CD14-positive monocyte (primary cell): ENCODE measurements at regions not wholly inside any gene's neighbourhood (a gene's known extent, or its start where the extent isn't known, plus 50 kb on each side); places are given as distances from the start of the nearest gene placed in this dataset.
"Not testable (repeated sequence)": the region's sequence is repeated elsewhere in the genome, so short reads cannot be mapped to it uniquely, and the experiment has no call there.

ENCODE experiments used
- DNase-seq, 3 donors: peaks; one replicate each; pipeline ENCODE4 v3.0.0-alpha.2; 2011 to 2022
- H2AFZ ChIP-seq: 2 replicates; pipeline ENCODE4 v1.6.0; 2012; ENCODE audit warnings: mild to moderate bottlenecking, low read depth, low read length, inconsistent platforms; ENCODE audit not compliant: insufficient read depth, poor library complexity, severe bottlenecking
- H3K27ac ChIP-seq, 2 donors: 1 replicate in 1 of 2; 2 replicates in 1 of 2; pipeline ENCODE4 v1.5.1; 2012 to 2013; ENCODE audit warnings: low read length in 2 of 2, control low read depth in 1 of 2, inconsistent platforms in 1 of 2, low read depth in 1 of 2, mild to moderate bottlenecking in 1 of 2
- H3K27me3 ChIP-seq, 2 donors: one replicate each; pipeline versions ENCODE4 v1.6.0 to v1.6.1; 2011 to 2013; ENCODE audit warnings: low read length in 2 of 2; ENCODE audit not compliant: control insufficient read depth in 2 of 2, insufficient read depth in 2 of 2
- H3K36me3 ChIP-seq, 2 donors: replicated peaks in 1 of 2; 1 replicate in 1 of 2; 2 replicates in 1 of 2; pipeline versions ENCODE4 v1.5.1 to v1.6.1; 2012 to 2013; ENCODE audit warnings: low read length in 2 of 2, control low read depth in 1 of 2, inconsistent platforms in 1 of 2, mild to moderate bottlenecking in 1 of 2; ENCODE audit not compliant: insufficient read depth in 2 of 2, control insufficient read depth in 1 of 2
- H3K4me1 ChIP-seq, 2 donors: 1 replicate in 1 of 2; 2 replicates in 1 of 2; pipeline versions ENCODE4 v1.5.1 to v1.6.1; 2012 to 2013; ENCODE audit warnings: low read length in 2 of 2, control low read depth in 1 of 2, inconsistent platforms in 1 of 2, mild to moderate bottlenecking in 1 of 2, moderate library complexity in 1 of 2; ENCODE audit not compliant: insufficient read depth in 2 of 2, control insufficient read depth in 1 of 2
- H3K4me2 ChIP-seq: replicated peaks from 2 replicates; pipeline ENCODE3; 2012; ENCODE audit warnings: low read length, moderate library complexity, mild to moderate bottlenecking; ENCODE audit not compliant: poor library complexity, severe bottlenecking; ENCODE audit errors: extremely low read depth
- H3K4me3 ChIP-seq, 3 experiments: fragments of 200-600 bp in 1 of 3; sonication (generic) in 1 of 3; replicated peaks in 1 of 3; 1 replicate in 2 of 3; 2 replicates in 1 of 3; pipeline ENCODE4 v1.5.1; 2011 to 2013; ENCODE audit warnings: low read length in 3 of 3, mild to moderate bottlenecking in 3 of 3, control low read depth in 2 of 3, low read depth in 2 of 3, inconsistent platforms in 1 of 3, moderate library complexity in 1 of 3
- H3K79me2 ChIP-seq: 2 replicates; pipeline ENCODE4 v1.6.0; 2012; ENCODE audit warnings: mild to moderate bottlenecking, control low read depth, inconsistent platforms, low read length, moderate library complexity; ENCODE audit not compliant: insufficient read depth
- H3K9ac ChIP-seq: 2 replicates; pipeline ENCODE4 v1.6.0; 2017; ENCODE audit warnings: low read length, mild to moderate bottlenecking; ENCODE audit not compliant: insufficient read depth, poor library complexity, severe bottlenecking
- H3K9me3 ChIP-seq, 2 donors: replicated peaks in 1 of 2; 1 replicate in 1 of 2; 2 replicates in 1 of 2; pipeline versions ENCODE4 v1.5.1 to v1.6.1; 2012 to 2013; ENCODE audit warnings: low read length in 2 of 2, control low read depth in 1 of 2; ENCODE audit not compliant: control insufficient read depth in 1 of 2, insufficient read depth in 1 of 2
- H4K20me1 ChIP-seq: 2 replicates; pipeline ENCODE4 v1.6.0; 2012; ENCODE audit warnings: mild to moderate bottlenecking, low read length, control low read depth, moderate library complexity; ENCODE audit not compliant: insufficient read depth
- H3K27ac Mint-ChIP-seq, 7 donors: one replicate each; pipeline ENCODE4 v1.8.0; 2020; ENCODE audit warnings: mild to moderate bottlenecking in 7 of 7, mixed read lengths in 7 of 7, moderate library complexity in 6 of 7, inconsistent platforms in 2 of 7
- H3K27me3 Mint-ChIP-seq, 3 donors: one replicate each; pipeline ENCODE4 v1.8.0; 2021 to 2022; ENCODE audit warnings: low read depth in 3 of 3, mild to moderate bottlenecking in 3 of 3, mixed read lengths in 3 of 3, moderate library complexity in 3 of 3, inconsistent platforms in 1 of 3
- H3K36me3 Mint-ChIP-seq, 2 donors: one replicate each; pipeline ENCODE4 v1.8.0; 2020; ENCODE audit warnings: mixed read lengths in 2 of 2, inconsistent platforms in 1 of 2, mild to moderate bottlenecking in 1 of 2
- H3K4me1 Mint-ChIP-seq: one replicate; pipeline ENCODE4 v1.8.0; 2020; ENCODE audit warnings: mild to moderate bottlenecking, mixed read lengths
- H3K4me3 Mint-ChIP-seq, 2 donors: one replicate each; pipeline ENCODE4 v1.8.0; 2020; ENCODE audit warnings: mild to moderate bottlenecking in 2 of 2, mixed read lengths in 2 of 2, moderate library complexity in 1 of 2
- H3K9me3 Mint-ChIP-seq, 7 donors: one replicate each; pipeline ENCODE4 v1.8.0; 2020 to 2022; ENCODE audit warnings: mixed read lengths in 7 of 7, mild to moderate bottlenecking in 6 of 7, moderate library complexity in 6 of 7, inconsistent platforms in 2 of 7
- WGBS: methylation state at CpG from one replicate; pipeline ENCODE4 v1.1.5; 2013; ENCODE audit warnings: missing lambda C conversion rate; ENCODE audit not compliant: insufficient coverage; 5-methylcytosine and 5-hydroxymethylcytosine counted together
- intact Hi-C, 2 donors: fragments of 100-400 bp; cut with micrococcal nuclease; formaldehyde crosslinking; loops; one replicate each; pipeline versions ENCODE4 v1.15.0 to v1.15.1; 2023
- TF ChIP-seq, protein P1 (sequence below): fragments of 200-600 bp; IDR thresholded peaks from one replicate; pipeline ENCODE4 v1.8.0; 2022; ENCODE audit warnings: antibody characterized with exemption, mild to moderate bottlenecking

DNA sequence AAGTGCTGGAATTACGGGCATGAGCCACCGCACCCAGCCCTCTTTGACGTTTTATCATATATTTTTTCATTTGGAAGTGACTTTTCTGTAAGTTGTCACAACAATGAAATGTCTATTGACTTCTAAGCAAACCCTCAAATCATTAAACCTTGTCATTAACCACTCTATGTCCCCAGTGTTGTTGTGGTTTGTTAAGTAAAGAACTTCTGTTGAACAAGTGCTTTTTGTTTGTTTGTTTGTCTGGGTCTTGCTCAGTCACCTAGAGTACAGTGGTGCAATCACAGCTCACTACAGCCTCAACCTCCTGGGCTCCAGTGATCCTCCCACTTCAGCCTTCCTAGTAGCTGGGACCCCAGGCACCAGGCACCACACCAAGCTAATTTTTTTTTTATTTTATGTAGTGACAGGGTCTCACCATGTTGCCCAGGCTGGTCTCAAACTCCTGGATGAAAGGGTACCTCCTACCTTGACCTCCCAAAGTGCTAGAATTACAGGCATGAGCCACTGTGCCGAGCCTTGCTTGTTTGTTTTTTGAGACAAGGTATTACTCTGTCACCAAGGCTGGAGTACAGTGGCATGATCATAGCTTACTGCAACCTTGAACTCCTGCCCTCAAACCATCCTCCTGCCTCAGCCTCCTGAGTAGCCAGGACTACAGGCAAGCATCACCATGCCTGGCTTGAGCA is 57.6 kb upstream of the LOC128125822 start:
- Histone ChIP-seq H3K9ac (no peak overlapping the region), H3K4me1 (no peaks in the 10 kb centered on the region), H3K27me3 (no peaks in the 10 kb centered on the region), H4K20me1 (no peaks in the 10 kb centered on the region), H2AFZ (no peak overlapping the region), H3K27ac (no peak overlapping the region), H3K36me3 (no peaks in the 10 kb centered on the region), H3K4me3 (no peak overlapping the region), H3K9me3 (no peaks in the 10 kb centered on the region), H3K79me2 (no peaks in the 10 kb centered on the region), H3K4me2 (no peak overlapping the region)
- TF ChIP-seq, protein P1, sequence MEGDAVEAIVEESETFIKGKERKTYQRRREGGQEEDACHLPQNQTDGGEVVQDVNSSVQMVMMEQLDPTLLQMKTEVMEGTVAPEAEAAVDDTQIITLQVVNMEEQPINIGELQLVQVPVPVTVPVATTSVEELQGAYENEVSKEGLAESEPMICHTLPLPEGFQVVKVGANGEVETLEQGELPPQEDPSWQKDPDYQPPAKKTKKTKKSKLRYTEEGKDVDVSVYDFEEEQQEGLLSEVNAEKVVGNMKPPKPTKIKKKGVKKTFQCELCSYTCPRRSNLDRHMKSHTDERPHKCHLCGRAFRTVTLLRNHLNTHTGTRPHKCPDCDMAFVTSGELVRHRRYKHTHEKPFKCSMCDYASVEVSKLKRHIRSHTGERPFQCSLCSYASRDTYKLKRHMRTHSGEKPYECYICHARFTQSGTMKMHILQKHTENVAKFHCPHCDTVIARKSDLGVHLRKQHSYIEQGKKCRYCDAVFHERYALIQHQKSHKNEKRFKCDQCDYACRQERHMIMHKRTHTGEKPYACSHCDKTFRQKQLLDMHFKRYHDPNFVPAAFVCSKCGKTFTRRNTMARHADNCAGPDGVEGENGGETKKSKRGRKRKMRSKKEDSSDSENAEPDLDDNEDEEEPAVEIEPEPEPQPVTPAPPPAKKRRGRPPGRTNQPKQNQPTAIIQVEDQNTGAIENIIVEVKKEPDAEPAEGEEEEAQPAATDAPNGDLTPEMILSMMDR, result no peak
- Mint-ChIP-seq H3K27me3 (peaks cover 2 to 4% (median 3%) of the 10 kb centered on the region in 3 donors), H3K9me3 (peaks cover 0 to 2% (median 0%) of the 10 kb centered on the region in 7 donors), H3K27ac (no peak overlapping the region), H3K36me3 (no peaks in the 10 kb centered on the region), H3K4me3 (no peak overlapping the region), H3K4me1 (peaks cover 2% of the 10 kb centered on the region)
- intact Hi-C loops, result no loop called here
- 100% methylated on average over 1 of the region's 4 CpGs for WGBS
- no peak for DNase-seq

DNA sequence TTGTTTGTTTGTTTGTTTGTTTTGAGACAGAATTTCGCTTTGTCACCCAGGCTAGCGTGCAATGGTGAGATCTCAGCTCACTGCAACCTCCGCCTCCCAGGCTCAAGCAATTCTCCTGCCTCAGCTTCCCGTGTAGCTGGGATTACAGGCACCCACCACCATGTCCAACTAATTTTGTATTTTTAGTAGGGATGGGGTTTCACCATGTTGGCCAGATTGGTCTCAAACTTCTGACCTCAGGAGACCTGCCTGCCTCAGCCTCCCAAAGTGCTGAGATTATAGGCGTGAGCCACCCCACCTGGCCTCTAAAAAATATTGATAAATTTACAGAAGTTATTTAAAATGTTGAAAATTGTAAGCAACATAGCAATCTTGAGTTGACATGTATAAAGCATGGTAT is 57.1 kb upstream of the LOC128125822 start:
- H3K4me3 ChIP-seq, H3K36me3 Mint-ChIP-seq, H4K20me1 ChIP-seq, H3K4me3 Mint-ChIP-seq, H3K36me3 ChIP-seq, intact Hi-C loops, H3K9me3 Mint-ChIP-seq, H3K9me3 ChIP-seq, H3K9ac ChIP-seq, H3K4me1 Mint-ChIP-seq, H3K27ac Mint-ChIP-seq, H3K27ac ChIP-seq, H3K27me3 Mint-ChIP-seq, H3K4me2 ChIP-seq, H3K27me3 ChIP-seq, DNase-seq, H2AFZ ChIP-seq, H3K79me2 ChIP-seq, H3K4me1 ChIP-seq: not testable (repeated sequence)
- WGBS, result no CpG with 5 or more reads among the region's 5 CpGs
